H9 (cell line): ENCODE measurements at regions not wholly inside any gene's neighbourhood (a gene's known extent, or its start where the extent isn't known, plus 50 kb on each side); places are given as distances from the start of the nearest gene placed in this dataset.

ENCODE experiments used
- DNase-seq: peaks from one replicate; pipeline ENCODE4 v3.0.0-alpha.2; 2017
- H2AFZ ChIP-seq: one replicate; pipeline ENCODE4 v1.6.1; 2013; ENCODE audit warnings: mild to moderate bottlenecking, low read length, control low read depth, moderate library complexity
- H2AK5ac ChIP-seq: 2 replicates; pipeline ENCODE4 v1.6.1; 2013; ENCODE audit warnings: low read length, control low read depth, mixed read lengths; ENCODE audit not compliant: insufficient read length
- H2BK120ac ChIP-seq: one replicate; pipeline ENCODE4 v1.6.1; 2013; ENCODE audit warnings: low read depth, mild to moderate bottlenecking, low read length, control low read depth, inconsistent platforms; ENCODE audit not compliant: poor library complexity, severe bottlenecking
- H2BK12ac ChIP-seq: 2 replicates; pipeline ENCODE4 v1.6.1; 2013; ENCODE audit warnings: low read length, control low read depth, mixed read lengths, low read depth; ENCODE audit not compliant: insufficient read length
- H2BK15ac ChIP-seq: 2 replicates; pipeline ENCODE4 v1.6.1; 2013; ENCODE audit warnings: low read depth, low read length, control low read depth
- H2BK20ac ChIP-seq: one replicate; pipeline ENCODE4 v1.6.1; 2013; ENCODE audit warnings: low read depth, mild to moderate bottlenecking, low read length, control low read depth, inconsistent platforms; ENCODE audit not compliant: poor library complexity, severe bottlenecking
- H2BK5ac ChIP-seq: 2 replicates; pipeline ENCODE4 v1.6.1; 2013; ENCODE audit warnings: low read length, control low read depth, mixed read lengths; ENCODE audit not compliant: insufficient read length
- H3K14ac ChIP-seq: 2 replicates; pipeline ENCODE4 v1.6.1; 2013; ENCODE audit warnings: low read length, control low read depth; ENCODE audit not compliant: insufficient read depth
- H3K18ac ChIP-seq: 2 replicates; pipeline ENCODE4 v1.6.1; 2013; ENCODE audit warnings: low read depth, mild to moderate bottlenecking, mixed read lengths, low read length, control low read depth; ENCODE audit not compliant: insufficient read length
- H3K23ac ChIP-seq: 2 replicates; pipeline ENCODE4 v1.6.1; 2013; ENCODE audit warnings: low read length, control low read depth, mixed read lengths, low read depth; ENCODE audit not compliant: insufficient read length
- H3K23me2 ChIP-seq: 2 replicates; pipeline ENCODE4 v1.6.1; 2013; ENCODE audit warnings: low read depth, mild to moderate bottlenecking, mixed read lengths, low read length, control low read depth; ENCODE audit not compliant: insufficient read length, poor library complexity, severe bottlenecking
- H3K27ac ChIP-seq: 2 replicates; pipeline ENCODE4 v1.5.1; 2013; ENCODE audit warnings: low read length, control low read depth, mixed read lengths, low read depth; ENCODE audit not compliant: insufficient read length
- H3K27me3 ChIP-seq: 2 replicates; pipeline ENCODE4 v1.6.1; 2013; ENCODE audit warnings: low read length, control low read depth, inconsistent platforms; ENCODE audit not compliant: insufficient read depth
- H3K4ac ChIP-seq: 2 replicates; pipeline ENCODE4 v1.6.1; 2013; ENCODE audit warnings: low read depth, mild to moderate bottlenecking, control low read depth, inconsistent platforms, low read length, moderate library complexity
- H3K4me1 ChIP-seq: 2 replicates; pipeline ENCODE4 v1.6.1; 2013; ENCODE audit warnings: low read length, control low read depth, inconsistent platforms; ENCODE audit not compliant: insufficient read depth
- H3K4me2 ChIP-seq: 2 replicates; pipeline ENCODE4 v1.6.1; 2013; ENCODE audit warnings: low read length, control low read depth, mixed read lengths; ENCODE audit not compliant: insufficient read length, insufficient read depth
- H3K56ac ChIP-seq: 2 replicates; pipeline ENCODE4 v1.6.1; 2013; ENCODE audit warnings: low read depth, mild to moderate bottlenecking, mixed read lengths, low read length, control low read depth; ENCODE audit not compliant: insufficient read length
- H3K79me1 ChIP-seq: 2 replicates; pipeline ENCODE4 v1.6.1; 2013; ENCODE audit warnings: low read depth, mild to moderate bottlenecking, moderate library complexity, low read length, control low read depth, inconsistent platforms; ENCODE audit not compliant: insufficient read depth, poor library complexity, severe bottlenecking
- H3K79me2 ChIP-seq: 2 replicates; pipeline ENCODE4 v1.6.1; 2013; ENCODE audit warnings: low read length, control low read depth, inconsistent platforms; ENCODE audit not compliant: insufficient read depth
- H3K9ac ChIP-seq: 2 replicates; pipeline ENCODE4 v1.6.1; 2013; ENCODE audit warnings: low read length, control low read depth, mixed read lengths; ENCODE audit not compliant: insufficient read length; ENCODE audit errors: extremely low read depth
- H3K9me3 ChIP-seq: one replicate; pipeline ENCODE4 v1.6.1; 2013; ENCODE audit warnings: low read depth, low read length, inconsistent platforms; ENCODE audit not compliant: control insufficient read depth
- H3T11ph ChIP-seq: one replicate; pipeline ENCODE4 v1.6.1; 2013; ENCODE audit warnings: mild to moderate bottlenecking, low read length, control low read depth, inconsistent platforms
- H4K20me1 ChIP-seq: one replicate; pipeline ENCODE4 v1.6.1; 2013; ENCODE audit not compliant: control insufficient read depth, insufficient read length, insufficient read depth
- H4K5ac ChIP-seq: 2 replicates; pipeline ENCODE4 v1.6.1; 2013; ENCODE audit warnings: low read depth, mild to moderate bottlenecking, mixed read lengths, low read length, control low read depth; ENCODE audit not compliant: insufficient read length
- H4K8ac ChIP-seq: replicated peaks from 2 replicates; pipeline ENCODE4 v1.6.1; 2013; ENCODE audit warnings: low read length, control low read depth, mixed read lengths, low read depth; ENCODE audit not compliant: insufficient read length
- H4K91ac ChIP-seq: 2 replicates; pipeline ENCODE4 v1.6.1; 2013; ENCODE audit warnings: low read depth, mild to moderate bottlenecking, moderate library complexity, mixed read lengths, low read length, control low read depth; ENCODE audit not compliant: insufficient read length
- H3K27ac Mint-ChIP-seq, 3 experiments: 2 replicates in 2 of 3; 3 replicates in 1 of 3; pipeline ENCODE4 v1.8.0; 2020 to 2021; ENCODE audit warnings: mixed read lengths in 3 of 3, mild to moderate bottlenecking in 1 of 3, moderate library complexity in 1 of 3
- H3K27me3 Mint-ChIP-seq: 2 replicates; pipeline ENCODE4 v1.8.0; 2021; ENCODE audit warnings: low read depth, mild to moderate bottlenecking, moderate library complexity, mixed read lengths
- H3K36me3 Mint-ChIP-seq, 3 experiments: 2 replicates in 2 of 3; 3 replicates in 1 of 3; pipeline ENCODE4 v1.8.0; 2020 to 2021; ENCODE audit warnings: low read depth in 3 of 3, mixed read lengths in 3 of 3; ENCODE audit not compliant: insufficient read depth in 1 of 3
- H3K4me1 Mint-ChIP-seq, 2 experiments: 2 replicates each; pipeline ENCODE4 v1.8.0; 2020; ENCODE audit warnings: mixed read lengths in 2 of 2
- H3K4me3 Mint-ChIP-seq, 2 experiments: 2 replicates in 1 of 2; 3 replicates in 1 of 2; pipeline ENCODE4 v1.8.0; 2020 to 2021; ENCODE audit warnings: mild to moderate bottlenecking in 2 of 2, mixed read lengths in 2 of 2, moderate library complexity in 1 of 2
- H3K9me3 Mint-ChIP-seq, 2 experiments: 2 replicates in 1 of 2; 3 replicates in 1 of 2; pipeline ENCODE4 v1.8.0; 2020; ENCODE audit warnings: mild to moderate bottlenecking in 2 of 2, mixed read lengths in 2 of 2, moderate library complexity in 1 of 2
- CTCF ChIP-seq: fragments of 200-600 bp; sonication (generic); conservative IDR thresholded peaks from 3 replicates; pipeline ENCODE4 v1.8.0; 2021; ENCODE audit warnings: antibody characterized with exemption, mild to moderate bottlenecking
- WGBS: extraction: QIAGEN DNeasy Blood & Tissue Kit; methylation state at CpG from one replicate; pipeline ENCODE4 v1.1.7; 2013; ENCODE audit warnings: missing lambda C conversion rate, low lambda C conversion rate, mixed read lengths; ENCODE audit not compliant: insufficient read length; ENCODE audit errors: extremely low coverage; 5-methylcytosine and 5-hydroxymethylcytosine counted together

DNA sequence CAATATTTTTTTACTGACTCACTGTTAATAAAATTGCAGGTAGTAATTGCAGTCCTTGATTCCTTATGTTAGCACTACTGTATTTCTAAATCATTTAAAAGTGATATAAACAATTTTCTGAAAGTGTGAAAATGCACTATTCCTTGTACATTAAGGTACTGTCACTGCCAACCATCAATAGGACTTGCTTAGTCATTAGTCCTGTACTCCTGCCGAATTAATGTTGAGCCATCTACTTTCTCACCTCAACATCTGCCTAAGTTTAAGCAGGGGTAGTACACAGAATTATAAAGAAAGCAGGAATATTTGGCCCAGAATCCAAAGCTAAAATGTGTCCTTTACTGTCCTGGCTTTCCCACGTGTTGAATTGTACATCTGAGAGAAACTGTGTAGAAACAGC is 87.0 kb upstream of the TRPC3 start:
- no peaks in the 10 kb centered on the region for H3K79me1 ChIP-seq
- H4K91ac ChIP-seq, result no peak overlapping the region
- H3K27ac ChIP-seq, result no peak overlapping the region
- H2BK5ac ChIP-seq, result no peak overlapping the region
- no peaks in the 10 kb centered on the region for H3K79me2 ChIP-seq
- H2BK20ac ChIP-seq, result no peak overlapping the region
- no peak overlapping the region for H4K8ac ChIP-seq
- no peak overlapping the region for H2BK120ac ChIP-seq
- H3T11ph ChIP-seq, result no peak overlapping the region
- no peak overlapping the region for H4K5ac ChIP-seq
- H3K23me2 ChIP-seq, result no peaks in the 10 kb centered on the region
- Mint-ChIP-seq H3K4me3 (no peak overlapping the region), H3K4me1 (no peaks in the 10 kb centered on the region), H3K36me3 (no peaks in the 10 kb centered on the region), H3K27me3 (no peaks in the 10 kb centered on the region), H3K27ac (no peak overlapping the region), H3K9me3 (no peaks in the 10 kb centered on the region)
- no peak overlapping the region for H3K14ac ChIP-seq
- no peak overlapping the region for H3K4ac ChIP-seq
- no peak overlapping the region for H2AK5ac ChIP-seq
- DNase-seq, result no peak
- H2AFZ ChIP-seq, result no peak overlapping the region
- H3K9ac ChIP-seq, result no peak overlapping the region
- no peaks in the 10 kb centered on the region for H3K9me3 ChIP-seq
- H3K27me3 ChIP-seq, result no peaks in the 10 kb centered on the region
- no peak overlapping the region for H3K18ac ChIP-seq
- TF ChIP-seq CTCF, result no peak
- H3K23ac ChIP-seq, result no peak overlapping the region
- H3K4me1 ChIP-seq, result no peaks in the 10 kb centered on the region
- no peak overlapping the region for H3K4me2 ChIP-seq
- WGBS, result no CpG with 5 or more reads among the region's 2 CpGs
- H2BK12ac ChIP-seq, result no peak overlapping the region
- no peak overlapping the region for H2BK15ac ChIP-seq
- H4K20me1 ChIP-seq, result no peaks in the 10 kb centered on the region
- H3K56ac ChIP-seq, result no peak overlapping the region
